ENCODE measurements at regions not wholly inside any gene's neighbourhood (a gene's known extent, or its start where the extent isn't known, plus 50 kb on each side); places are given as distances from the start of the nearest gene placed in this dataset.

DNA sequence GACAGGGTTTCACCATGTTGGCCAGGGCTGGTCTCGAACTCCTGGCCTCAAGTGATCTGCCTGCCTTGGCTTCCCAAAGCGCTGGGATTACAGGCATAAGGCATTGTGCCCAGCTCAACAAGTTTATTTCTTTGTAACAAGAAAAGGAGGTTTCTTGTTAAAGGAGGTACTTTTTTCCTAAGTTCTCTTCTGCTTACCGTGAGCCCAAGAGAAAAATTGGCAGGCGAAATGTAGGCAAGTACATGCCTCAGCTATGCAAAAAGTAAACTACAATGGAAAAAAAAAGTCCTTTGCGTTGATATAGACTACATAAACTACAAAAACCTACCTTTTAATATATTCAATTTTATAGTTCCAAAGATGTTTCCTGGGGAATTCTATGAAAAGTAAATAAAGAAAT lies 122.6 kb downstream of the DKK1 start:
- no peak overlapping the region for H3K4me3 ChIP-seq (ENCODE audit: low read depth, low read length)
- DNase-seq (ENCODE audit: low read depth): no peak
- TF ChIP-seq, protein P1, sequence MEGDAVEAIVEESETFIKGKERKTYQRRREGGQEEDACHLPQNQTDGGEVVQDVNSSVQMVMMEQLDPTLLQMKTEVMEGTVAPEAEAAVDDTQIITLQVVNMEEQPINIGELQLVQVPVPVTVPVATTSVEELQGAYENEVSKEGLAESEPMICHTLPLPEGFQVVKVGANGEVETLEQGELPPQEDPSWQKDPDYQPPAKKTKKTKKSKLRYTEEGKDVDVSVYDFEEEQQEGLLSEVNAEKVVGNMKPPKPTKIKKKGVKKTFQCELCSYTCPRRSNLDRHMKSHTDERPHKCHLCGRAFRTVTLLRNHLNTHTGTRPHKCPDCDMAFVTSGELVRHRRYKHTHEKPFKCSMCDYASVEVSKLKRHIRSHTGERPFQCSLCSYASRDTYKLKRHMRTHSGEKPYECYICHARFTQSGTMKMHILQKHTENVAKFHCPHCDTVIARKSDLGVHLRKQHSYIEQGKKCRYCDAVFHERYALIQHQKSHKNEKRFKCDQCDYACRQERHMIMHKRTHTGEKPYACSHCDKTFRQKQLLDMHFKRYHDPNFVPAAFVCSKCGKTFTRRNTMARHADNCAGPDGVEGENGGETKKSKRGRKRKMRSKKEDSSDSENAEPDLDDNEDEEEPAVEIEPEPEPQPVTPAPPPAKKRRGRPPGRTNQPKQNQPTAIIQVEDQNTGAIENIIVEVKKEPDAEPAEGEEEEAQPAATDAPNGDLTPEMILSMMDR (IDR thresholded peaks at IDR 0.05; ENCODE audit: low read depth, low read length): no peak
- TF ChIP-seq MYC (IDR thresholded peaks at IDR 0.05; ENCODE audit: low read depth, low read length) (no peak), POLR2A (IDR thresholded peaks at IDR 0.05; ENCODE audit: extremely low read depth, insufficient read length) (no peak)
- TF ChIP-seq, protein P2, sequence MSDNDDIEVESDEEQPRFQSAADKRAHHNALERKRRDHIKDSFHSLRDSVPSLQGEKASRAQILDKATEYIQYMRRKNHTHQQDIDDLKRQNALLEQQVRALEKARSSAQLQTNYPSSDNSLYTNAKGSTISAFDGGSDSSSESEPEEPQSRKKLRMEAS (IDR thresholded peaks at IDR 0.05; ENCODE audit: low read depth, low read length): no peak

GRCh38 chr10:52437205-52437646 lies 123.1 kb downstream of the DKK1 start:
- no peak overlapping the region for H3K4me3 ChIP-seq (ENCODE audit: low read depth, low read length)
- TF ChIP-seq, protein P1 (IDR thresholded peaks at IDR 0.05; ENCODE audit: low read depth, low read length): no peak
- TF ChIP-seq, protein P2 (IDR thresholded peaks at IDR 0.05; ENCODE audit: low read depth, low read length): no peak
- no peak for TF ChIP-seq POLR2A (IDR thresholded peaks at IDR 0.05; ENCODE audit: extremely low read depth, insufficient read length)
- no peak for TF ChIP-seq MYC (IDR thresholded peaks at IDR 0.05; ENCODE audit: low read depth, low read length)
- no peak for DNase-seq (ENCODE audit: low read depth)

GRCh38 chr10:52438119-52438518 lies 124.0 kb downstream of the DKK1 start:
- no peak for DNase-seq (ENCODE audit: low read depth)
- TF ChIP-seq, protein P2 (IDR thresholded peaks at IDR 0.05; ENCODE audit: low read depth, low read length): no peak
- no peak for TF ChIP-seq MYC (IDR thresholded peaks at IDR 0.05; ENCODE audit: low read depth, low read length)
- TF ChIP-seq POLR2A (IDR thresholded peaks at IDR 0.05; ENCODE audit: extremely low read depth, insufficient read length): no peak
- TF ChIP-seq, protein P1 (IDR thresholded peaks at IDR 0.05; ENCODE audit: low read depth, low read length): no peak
- no peak overlapping the region for H3K4me3 ChIP-seq (ENCODE audit: low read depth, low read length)

GRCh38 chr10:52440612-52441285 lies 126.7 kb downstream of the DKK1 start:
- no peak for DNase-seq (ENCODE audit: low read depth)
- TF ChIP-seq POLR2A (IDR thresholded peaks at IDR 0.05; ENCODE audit: extremely low read depth, insufficient read length): no peak
- no peak for TF ChIP-seq MYC (IDR thresholded peaks at IDR 0.05; ENCODE audit: low read depth, low read length)
- H3K4me3 ChIP-seq (ENCODE audit: low read depth, low read length): no peak overlapping the region

- DNase-seq (ENCODE audit: low read depth): no peak
- TF ChIP-seq MYC (IDR thresholded peaks at IDR 0.05; ENCODE audit: low read depth, low read length) (no peak), POLR2A (IDR thresholded peaks at IDR 0.05; ENCODE audit: extremely low read depth, insufficient read length) (no peak)
- TF ChIP-seq, protein P2 (IDR thresholded peaks at IDR 0.05; ENCODE audit: low read depth, low read length): no peak
- TF ChIP-seq, protein P1 (IDR thresholded peaks at IDR 0.05; ENCODE audit: low read depth, low read length): no peak
- no peak overlapping the region for H3K4me3 ChIP-seq (ENCODE audit: low read depth, low read length)
Measured at GRCh38 chr10:52442576-52442975, 128.5 kb downstream of the DKK1 start.

GRCh38 chr10:52443419-52444388 lies 129.6 kb downstream of the DKK1 start:
- H3K4me3 ChIP-seq (ENCODE audit: low read depth, low read length): no peak overlapping the region
- TF ChIP-seq, protein P1 (IDR thresholded peaks at IDR 0.05; ENCODE audit: low read depth, low read length): no peak
- TF ChIP-seq MYC (IDR thresholded peaks at IDR 0.05; ENCODE audit: low read depth, low read length): no peak
- TF ChIP-seq, protein P2 (IDR thresholded peaks at IDR 0.05; ENCODE audit: low read depth, low read length): no peak
- TF ChIP-seq POLR2A (IDR thresholded peaks at IDR 0.05; ENCODE audit: extremely low read depth, insufficient read length): no peak
- no peak for DNase-seq (ENCODE audit: low read depth)

All from NB4 (cell line).